Left lung (tissue), 4 donors: ENCODE measurements at regions not wholly inside any gene's neighbourhood (a gene's known extent, or its start where the extent isn't known, plus 50 kb on each side); places are given as distances from the start of the nearest gene placed in this dataset.
A peak's percentile ranks its signal among the peaks of the same experiment; 100 is the strongest.
"Not testable (repeated sequence)": the region's sequence is repeated elsewhere in the genome, so short reads cannot be mapped to it uniquely, and the experiment has no call there.

Source experiments
- ATAC-seq: fragments of 200-7000 bp; cut with Tn5 transposase; one replicate; pipeline ENCODE4 v1.9.1; 2020; ENCODE audit warnings: moderate library complexity
- DNase-seq, 4 donors: peaks; one replicate each; pipeline ENCODE4 v3.0.0-alpha.2; 2013 to 2020
- H3K27ac ChIP-seq, 2 donors: fragments of 200-600 bp; sonication (generic) in 1 of 2; one replicate each; pipeline versions ENCODE4 v1.5.0 to v1.8.0; 2020 to 2021
- H3K27me3 ChIP-seq, 2 donors: fragments of 200-600 bp; sonication (generic) in 1 of 2; one replicate each; pipeline versions ENCODE4 v1.5.0 to v1.8.0; 2020 to 2021
- H3K36me3 ChIP-seq, 2 donors: fragments of 200-600 bp; sonication (generic) in 1 of 2; one replicate each; pipeline versions ENCODE4 v1.5.0 to v1.8.0; 2020 to 2021
- H3K4me1 ChIP-seq, 2 donors: fragments of 200-600 bp; one replicate each; pipeline ENCODE4 v1.8.0; 2021
- H3K4me3 ChIP-seq, 2 donors: fragments of 200-600 bp; sonication (generic) in 1 of 2; one replicate each; pipeline versions ENCODE4 v1.5.0 to v1.8.0; 2020 to 2021; ENCODE audit warnings: mild to moderate bottlenecking in 1 of 2
- H3K9me3 ChIP-seq, 2 donors: fragments of 200-600 bp; sonication (generic) in 1 of 2; one replicate each; pipeline versions ENCODE4 v1.5.0 to v1.8.0; 2020 to 2021
- CTCF ChIP-seq, 2 donors: fragments of 200-600 bp; sonication (generic) in 1 of 2; IDR thresholded peaks; one replicate each; pipeline versions ENCODE4 v1.5.0 to v1.8.0; 2021; ENCODE audit warnings: antibody characterized with exemption in 2 of 2
- intact Hi-C, 2 donors: fragments of 100-400 bp; cut with DNase I; formaldehyde crosslinking; loops; one replicate each; pipeline versions ENCODE4 v1.11.2 to v1.14.2; 2022
- donor health status: DM: no; HTN: yes; CAD: no.
- donor health status: DM: no; HTN: no; CAD: no.

- ATAC-seq (peak; percentile 82), DNase-seq (peak in 1 of 4 donors; percentile 60)
- intact Hi-C loops: no loop called here
- Histone ChIP-seq H3K4me1 (peaks cover 0 to 27% of the 10 kb centered on the region in 2 donors), H3K27me3 (no peaks in the 10 kb centered on the region), H3K27ac (no peak overlapping the region), H3K9me3 (no peaks in the 10 kb centered on the region), H3K36me3 (no peaks in the 10 kb centered on the region), H3K4me3 (no peak overlapping the region)
- no peak for TF ChIP-seq CTCF (IDR thresholded peaks at IDR 0.05)
Observed at GRCh38 chr3:72031581-72031980, 246.6 kb upstream of the PROK2 start.

DNA sequence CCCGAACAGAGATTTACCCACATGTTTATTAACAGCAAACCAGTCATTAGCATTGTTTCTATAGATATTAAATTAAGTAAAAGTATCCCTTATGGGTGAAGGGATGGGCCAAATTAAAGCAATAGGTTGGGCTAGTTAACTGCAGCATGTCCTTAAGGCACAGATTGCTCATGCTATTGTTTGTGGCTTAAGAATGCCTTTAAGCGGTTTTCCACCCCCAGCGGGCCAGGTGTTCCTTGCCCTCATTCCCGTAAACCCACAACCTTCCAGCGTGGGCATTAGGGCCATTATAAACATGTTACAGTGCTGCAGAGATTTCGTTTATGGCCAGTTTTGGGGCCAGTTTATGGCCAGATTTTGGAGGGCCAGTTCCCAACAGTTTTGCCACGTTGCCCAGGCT is 245.3 kb upstream of the PROK2 start:
- H3K27me3 ChIP-seq, intact Hi-C loops, H3K36me3 ChIP-seq, ATAC-seq, H3K27ac ChIP-seq, H3K4me3 ChIP-seq, H3K9me3 ChIP-seq, DNase-seq: not testable (repeated sequence)
- peaks cover 0 to 27% of the 10 kb centered on the region in 2 donors for H3K4me1 ChIP-seq

- DNase-seq, H3K4me3 ChIP-seq, H3K27ac ChIP-seq, H3K36me3 ChIP-seq, ATAC-seq, H3K9me3 ChIP-seq, intact Hi-C loops, H3K27me3 ChIP-seq: not testable (repeated sequence)
- H3K4me1 ChIP-seq: peaks cover 0 to 27% of the 10 kb centered on the region in 2 donors
Observed at GRCh38 chr3:72028726-72029125, 243.8 kb upstream of the PROK2 start.

DNA sequence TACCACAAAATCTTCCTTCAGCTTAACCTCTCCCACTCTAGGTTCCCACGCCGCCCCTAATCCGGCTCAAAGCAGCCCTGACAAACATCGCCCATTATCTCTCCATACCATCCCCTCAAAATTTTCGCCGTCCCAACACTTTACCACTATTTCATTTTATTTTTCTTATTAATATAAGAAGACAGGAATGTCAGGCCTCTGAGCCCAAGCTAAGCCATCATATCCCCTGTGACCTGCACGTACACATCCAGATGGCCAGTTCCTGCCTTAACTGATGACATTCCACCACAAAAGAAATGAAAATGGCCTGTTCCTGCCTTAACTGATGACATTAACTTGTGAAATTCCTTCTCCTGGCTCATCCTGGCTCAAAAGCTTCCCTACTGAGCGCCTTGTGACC is 243.4 kb upstream of the PROK2 start:
- H3K27me3 ChIP-seq, H3K9me3 ChIP-seq, H3K4me3 ChIP-seq, H3K36me3 ChIP-seq, DNase-seq, ATAC-seq, intact Hi-C loops, H3K27ac ChIP-seq: not testable (repeated sequence)
- H3K4me1 ChIP-seq: peaks cover 0 to 23% of the 10 kb centered on the region in 2 donors

GRCh38 chr3:72027728-72028127 is 242.8 kb upstream of the PROK2 start:
- intact Hi-C loops: not testable (repeated sequence)

DNA sequence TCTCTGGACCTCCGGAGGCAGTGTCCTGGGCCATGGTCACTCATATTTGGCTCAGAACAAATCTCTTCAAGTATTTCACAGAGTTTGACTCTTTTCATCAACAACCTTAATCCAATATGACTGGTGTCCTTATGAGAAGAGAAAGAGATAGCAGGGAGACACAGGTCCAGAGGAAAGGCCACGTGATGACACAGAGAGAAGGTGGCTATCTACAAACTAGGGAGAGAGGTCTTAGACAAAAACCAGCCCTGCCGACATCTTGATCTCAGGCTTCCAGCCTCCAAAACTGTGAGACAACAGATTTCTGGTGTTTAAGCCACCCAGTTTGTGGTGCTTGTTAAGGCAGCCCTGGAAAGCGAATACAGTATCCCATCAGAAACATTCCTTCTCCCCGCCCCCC is 237.1 kb upstream of the PROK2 start:
- TF ChIP-seq CTCF (IDR thresholded peaks at IDR 0.05): no peak
- intact Hi-C loops: no loop called here
- H3K9me3 ChIP-seq: no peaks in the 10 kb centered on the region
- H3K36me3 ChIP-seq: no peaks in the 10 kb centered on the region
- ATAC-seq (no peak), DNase-seq (no peak)
- no peak overlapping the region for H3K4me3 ChIP-seq
- H3K27ac ChIP-seq: no peak overlapping the region
- H3K27me3 ChIP-seq: no peaks in the 10 kb centered on the region
- H3K4me1 ChIP-seq: no peaks in the 10 kb centered on the region

More at GRCh38 chr3:72027728-72028127, 242.8 kb upstream of the PROK2 start:
- H3K36me3 ChIP-seq, DNase-seq, H3K9me3 ChIP-seq, H3K27me3 ChIP-seq, H3K27ac ChIP-seq, H3K4me3 ChIP-seq, ATAC-seq: not testable (repeated sequence)
- H3K4me1 ChIP-seq: peaks cover 0 to 18% of the 10 kb centered on the region in 2 donors

DNA sequence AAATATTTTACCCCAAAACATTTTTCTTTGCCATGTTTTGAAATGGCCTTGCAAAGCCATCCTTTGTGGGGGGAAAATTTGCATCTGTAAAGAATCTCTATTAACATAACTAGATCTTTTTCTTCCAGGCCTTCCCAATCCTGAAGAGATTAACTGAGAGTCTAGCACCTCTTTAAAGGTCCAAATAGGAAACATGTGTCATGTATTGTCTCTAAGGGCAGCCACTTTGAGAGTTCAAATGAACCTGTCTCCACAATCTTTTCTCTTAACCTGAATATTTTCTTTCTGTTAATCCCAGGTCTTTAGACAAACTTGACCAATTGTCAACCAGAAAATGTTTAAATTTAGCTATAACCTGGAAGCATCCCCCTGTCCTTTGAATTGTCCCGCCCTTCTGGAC is 236.6 kb upstream of the PROK2 start:
- no peaks in the 10 kb centered on the region for H3K27me3 ChIP-seq
- intact Hi-C loops: no loop called here
- H3K9me3 ChIP-seq: no peaks in the 10 kb centered on the region
- H3K27ac ChIP-seq: no peak overlapping the region
- DNase-seq (no peak), ATAC-seq (no peak)
- no peaks in the 10 kb centered on the region for H3K36me3 ChIP-seq
- TF ChIP-seq CTCF (IDR thresholded peaks at IDR 0.05): no peak
- H3K4me3 ChIP-seq: no peak overlapping the region
- no peaks in the 10 kb centered on the region for H3K4me1 ChIP-seq
